ENCODE measurements at regions not wholly inside any gene's neighbourhood (a gene's known extent, or its start where the extent isn't known, plus 50 kb on each side); places are given as distances from the start of the nearest gene placed in this dataset.

GRCh38 chr9:89670801-89671434, 66.1 kb downstream of the GADD45G start:
- no peak for TF ChIP-seq CTCF (IDR thresholded peaks at IDR 0.05)
- TF ChIP-seq POLR2AphosphoS5 (IDR thresholded peaks at IDR 0.05) = no peak
- no peak for TF ChIP-seq EP300 (IDR thresholded peaks at IDR 0.05; ENCODE audit: low read depth)
